CD4-positive, alpha-beta T cell treated with Interleukin-4 for 1 hour (primary cell): ENCODE measurements at regions not wholly inside any gene's neighbourhood (a gene's known extent, or its start where the extent isn't known, plus 50 kb on each side); places are given as distances from the start of the nearest gene placed in this dataset.
A peak's percentile ranks its signal among the peaks of the same experiment; 100 is the strongest.

Experiments
- DNase-seq, 2 donors: peaks; one replicate each; pipeline ENCODE4 v3.0.0-alpha.2; 2020 to 2022

DNA sequence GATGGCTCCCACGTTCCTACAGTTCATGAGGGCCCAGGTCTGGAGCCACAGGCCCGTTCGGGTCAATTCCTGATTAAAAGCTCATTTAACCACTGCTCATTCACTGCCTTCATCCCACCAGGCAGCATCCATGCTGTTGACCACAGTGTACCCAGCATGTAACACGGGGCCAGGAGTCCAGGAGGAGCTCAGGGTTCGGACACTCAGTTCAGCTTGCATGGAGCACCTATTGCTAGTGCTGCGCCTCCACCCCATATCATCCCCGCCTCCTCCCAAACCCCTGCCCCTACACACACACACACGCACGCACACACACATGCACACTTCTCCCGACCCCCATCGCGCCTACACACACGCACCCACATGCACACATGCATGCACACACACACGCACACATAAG is 72.9 kb upstream of the SNTG2 start:
- no peak for DNase-seq

- DNase-seq, result no peak
Observed at GRCh38 chr2:875687-876615, 74.7 kb upstream of the SNTG2 start.

DNA sequence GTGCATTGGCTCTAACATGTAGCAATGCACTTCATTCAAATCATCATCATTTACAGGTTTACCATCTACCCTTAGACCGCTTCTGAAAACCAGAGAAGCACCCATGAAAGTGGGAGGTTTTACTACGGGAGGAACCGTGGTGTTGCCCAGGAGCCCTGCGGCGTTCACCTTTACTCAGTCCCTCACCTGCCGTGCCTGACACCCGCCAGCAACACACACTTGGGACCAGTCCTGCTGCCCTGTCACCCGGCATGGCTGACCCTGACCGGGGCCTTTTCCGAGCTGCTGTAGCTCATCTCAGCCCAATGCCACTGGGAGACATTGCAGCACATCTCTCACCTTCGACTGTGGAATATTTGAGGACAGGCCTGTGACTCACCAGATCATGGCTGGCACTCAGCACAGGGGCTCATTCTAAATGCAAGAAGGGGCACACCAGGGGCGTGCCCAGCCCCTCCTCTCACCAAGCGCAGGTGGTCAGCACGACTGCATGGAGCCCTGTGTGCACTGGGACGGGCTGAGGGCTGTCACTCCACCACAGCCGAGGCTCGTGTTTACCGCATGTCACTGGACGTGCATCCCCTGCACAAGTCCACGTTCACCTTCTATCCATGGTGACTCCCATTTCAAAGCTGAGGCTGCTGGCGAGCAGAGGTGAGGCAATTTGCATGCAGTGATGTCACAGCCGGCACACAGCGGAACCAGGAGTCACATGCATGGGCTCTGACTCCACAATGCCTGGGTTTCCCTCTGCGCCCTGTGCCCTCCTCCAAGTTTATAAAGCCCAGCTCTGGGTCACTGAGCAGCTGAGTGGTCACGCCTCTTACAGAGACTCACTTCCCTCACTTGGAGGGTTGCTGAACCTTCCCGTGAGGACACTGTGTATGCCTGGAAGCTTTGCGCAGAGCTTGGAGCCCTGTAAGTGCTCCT is 76.7 kb upstream of the SNTG2 start:
- DNase-seq, result no peak

DNA sequence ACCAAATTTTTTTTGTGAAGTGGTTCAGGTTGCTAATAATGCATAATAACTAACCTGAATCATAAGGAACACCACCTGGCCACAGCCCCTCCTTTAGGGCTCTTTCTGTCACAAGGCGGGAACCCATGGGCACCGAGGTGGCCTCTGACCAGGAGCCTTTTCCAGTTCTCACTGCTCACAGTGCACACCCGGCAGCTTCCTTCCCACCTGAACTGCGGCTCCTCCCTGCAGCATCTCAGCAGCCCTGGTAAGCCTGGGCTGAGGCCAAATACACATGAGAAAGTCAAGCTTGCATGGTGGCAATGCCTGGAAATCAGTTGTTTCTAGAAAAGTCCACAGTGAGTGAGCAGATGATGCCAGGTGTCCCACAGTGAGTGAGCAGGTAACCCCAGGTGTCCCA is 77.6 kb upstream of the SNTG2 start:
- no peak for DNase-seq

GRCh38 chr2:871926-872680 is 78.5 kb upstream of the SNTG2 start:
- no peak for DNase-seq

- DNase-seq, result no peak
Observed at GRCh38 chr2:871175-871727, 79.4 kb upstream of the SNTG2 start.

DNA sequence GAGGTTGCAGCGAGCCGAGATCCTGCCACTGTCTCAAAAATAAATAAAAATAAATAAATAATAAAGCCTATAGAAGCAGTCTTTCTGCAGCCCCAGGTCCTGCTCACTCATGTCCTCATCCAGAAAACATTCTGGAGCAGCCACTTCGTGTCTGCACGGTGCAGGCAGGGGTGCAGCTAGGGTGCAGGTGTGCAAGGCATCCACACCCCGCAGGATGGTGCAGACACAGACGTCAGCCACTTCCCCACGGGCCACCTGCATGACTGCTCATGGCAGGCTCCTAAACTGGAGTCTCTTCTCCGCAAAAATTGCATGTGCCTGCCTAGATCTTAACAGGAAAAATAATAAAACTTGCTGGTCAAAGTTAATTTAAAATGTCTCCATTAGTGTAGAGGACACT is 80.2 kb upstream of the SNTG2 start:
- DNase-seq, result no peak

GRCh38 chr2:869894-870293 is 80.8 kb upstream of the SNTG2 start:
- no peak for DNase-seq

- peak in 1 of 2 donors; percentile 22 for DNase-seq
Observed at GRCh38 chr2:869357-869871, 81.2 kb upstream of the SNTG2 start.

GRCh38 chr2:868857-869256 is 81.8 kb upstream of the SNTG2 start:
- DNase-seq, result peak in 1 of 2 donors; percentile 48

DNA sequence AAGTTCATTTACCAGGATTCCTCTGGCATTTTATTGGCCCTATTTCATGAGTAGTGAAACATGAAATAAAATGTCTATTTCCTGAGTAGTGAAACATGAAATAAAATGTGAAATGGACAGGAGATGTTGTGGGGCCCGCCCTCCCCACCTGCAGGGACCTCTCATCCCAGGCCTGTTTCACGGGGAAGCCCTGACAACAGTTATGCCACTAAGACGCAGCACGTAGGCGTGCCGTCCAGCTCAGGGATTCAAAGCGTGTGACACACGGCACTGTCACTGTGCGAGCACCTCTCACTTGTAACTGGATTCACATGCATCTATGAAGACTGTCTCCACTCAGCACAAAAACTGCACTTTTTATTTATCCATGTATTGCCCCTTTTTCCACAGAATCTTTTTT is 83.4 kb upstream of the SNTG2 start:
- no peak for DNase-seq

DNA sequence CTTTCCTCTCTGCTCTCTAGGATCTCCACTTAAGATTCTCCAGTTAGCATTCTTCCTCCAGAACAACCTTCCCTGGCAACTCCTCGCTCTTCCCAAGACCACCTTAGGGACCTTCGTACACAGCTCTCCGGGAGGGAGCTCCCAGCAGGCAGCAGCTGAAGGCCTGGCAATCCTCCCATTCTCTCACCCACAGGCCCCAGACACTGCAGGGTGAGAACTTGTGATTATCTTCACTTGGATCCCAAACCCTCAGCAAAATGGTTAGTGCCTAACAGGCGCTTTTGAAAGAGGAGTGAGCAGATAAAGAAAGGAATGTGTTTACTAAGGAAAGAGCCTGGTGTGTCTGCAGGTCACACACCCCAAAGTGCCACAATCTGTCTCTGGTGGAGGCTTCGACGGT is 83.8 kb upstream of the SNTG2 start:
- DNase-seq, result no peak

- no peak for DNase-seq
Observed at GRCh38 chr2:866009-866680, 84.5 kb upstream of the SNTG2 start.

- DNase-seq, result no peak
Observed at GRCh38 chr2:864501-865106, 86.0 kb upstream of the SNTG2 start.

DNA sequence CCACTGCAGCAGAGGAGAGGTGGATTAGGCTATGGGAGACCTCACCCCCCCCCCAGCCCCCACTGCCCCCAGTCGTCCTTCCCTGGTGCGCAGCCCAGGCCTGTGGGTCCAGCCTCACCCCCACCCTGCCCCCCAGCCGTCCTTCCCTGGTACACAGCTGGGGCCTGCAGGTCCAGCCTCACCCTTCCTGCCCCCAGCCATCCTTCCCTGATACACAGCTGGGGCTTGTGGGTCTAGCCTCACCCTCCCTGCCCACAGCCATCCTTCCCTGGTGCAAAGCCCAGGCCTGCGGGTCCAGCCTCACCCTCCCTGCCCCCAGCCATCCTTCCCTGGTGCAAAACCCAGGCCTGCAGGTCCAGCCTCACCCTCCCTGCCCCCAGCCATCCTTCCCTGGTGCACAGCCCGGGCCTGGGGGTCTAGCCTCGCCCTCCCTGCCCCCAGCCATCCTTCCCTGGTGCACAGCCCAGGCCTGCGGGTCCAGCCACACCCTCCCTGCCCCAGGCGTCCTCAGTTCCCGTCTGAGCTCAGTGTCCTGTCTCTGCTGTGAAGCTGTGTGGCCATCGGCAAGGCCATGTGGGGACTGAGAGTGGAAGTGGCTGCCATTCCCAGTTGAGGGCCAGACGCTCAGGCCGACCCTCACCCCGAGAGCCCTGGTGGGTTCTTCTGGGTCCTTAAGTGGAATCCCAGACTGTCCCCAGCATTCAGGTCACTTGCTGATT is 86.8 kb upstream of the SNTG2 start:
- DNase-seq, result no peak

DNA sequence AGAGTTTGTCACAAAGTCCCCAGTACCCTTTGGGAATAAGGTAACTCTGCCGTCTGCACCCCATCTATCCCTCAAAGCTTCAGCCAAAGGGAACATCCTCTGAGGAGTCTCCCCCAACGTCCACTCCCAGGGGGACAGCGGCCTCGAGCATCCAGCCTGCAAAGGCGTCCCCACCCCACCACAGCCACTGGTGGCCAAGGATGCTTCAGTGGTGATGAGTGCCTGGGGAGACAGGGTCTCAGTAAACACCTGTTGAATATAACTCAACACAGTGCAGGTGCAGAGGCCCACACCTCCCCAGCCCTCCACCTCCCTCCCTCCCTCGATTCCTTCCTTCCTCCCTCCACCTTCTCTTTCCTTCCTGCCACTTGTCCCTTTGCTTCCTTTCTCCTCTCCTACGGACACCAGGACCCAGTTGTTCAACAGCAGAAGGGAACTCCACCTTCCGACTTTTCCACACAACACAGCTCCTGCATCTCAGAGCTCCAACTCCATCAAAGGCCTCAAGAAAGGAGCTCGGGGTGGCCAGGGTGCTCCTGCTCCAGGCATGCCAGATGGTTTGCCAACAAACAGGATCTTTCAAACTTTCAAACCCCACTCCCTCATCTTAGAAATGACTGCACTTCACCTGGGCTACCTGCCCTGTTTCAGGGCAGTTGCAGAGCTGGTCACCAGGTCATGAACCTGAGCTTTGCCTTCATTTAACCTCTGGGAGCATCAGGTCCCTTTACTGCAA is 87.8 kb upstream of the SNTG2 start:
- DNase-seq, result no peak

DNA sequence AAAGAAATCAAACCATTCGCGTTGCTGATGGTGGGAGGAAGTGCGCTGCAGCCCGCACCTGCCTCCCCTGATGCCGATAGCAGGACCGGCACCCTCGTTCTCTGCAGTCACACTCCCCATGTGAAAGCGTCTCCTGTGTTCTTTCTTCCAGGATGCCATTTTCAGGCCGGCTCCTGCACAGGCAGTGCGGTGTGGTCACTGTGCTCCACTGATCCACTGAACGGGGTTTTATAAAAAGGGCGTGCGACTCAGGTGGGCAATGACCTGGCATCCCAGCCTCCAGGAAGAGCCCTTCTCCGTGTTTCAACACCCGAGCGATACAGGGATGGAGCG is 88.3 kb upstream of the SNTG2 start:
- no peak for DNase-seq

DNA sequence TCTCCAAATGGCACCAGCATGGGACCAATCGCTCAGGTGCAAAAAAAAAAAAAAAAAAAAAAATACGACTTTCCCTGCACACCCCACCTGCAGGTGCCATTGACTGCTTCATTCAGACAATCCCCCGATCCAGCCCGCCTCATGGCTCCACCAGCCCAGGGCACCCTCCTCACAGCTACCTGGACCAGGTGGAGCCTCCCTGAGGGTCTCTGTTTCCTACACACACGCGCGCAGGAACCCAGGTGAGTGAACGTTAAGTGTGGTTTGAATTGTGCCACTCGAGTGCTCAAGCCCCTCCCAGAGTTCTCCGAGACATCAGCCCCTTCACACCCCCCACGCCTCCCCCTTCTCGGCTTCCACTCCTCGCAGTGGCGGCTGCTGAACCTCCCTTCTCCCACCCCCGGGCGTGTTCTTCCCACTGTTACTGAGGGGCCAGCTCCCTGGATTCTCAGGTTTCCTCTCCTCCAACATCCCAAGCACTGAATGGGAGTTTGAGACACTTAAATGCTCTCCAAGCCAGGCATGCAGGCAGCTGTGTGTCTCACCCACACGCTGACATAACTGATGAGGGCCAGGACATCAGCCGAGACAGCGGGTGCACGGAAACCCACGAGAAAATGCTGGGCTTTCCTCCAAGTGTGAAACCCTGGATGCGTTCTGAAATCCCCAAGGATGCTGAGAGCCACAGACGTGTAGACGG is 88.8 kb upstream of the SNTG2 start:
- DNase-seq, result no peak

GRCh38 chr2:860259-860855 is 90.3 kb upstream of the SNTG2 start:
- DNase-seq, result no peak
